NAMALWA (cell line): ENCODE measurements at regions not wholly inside any gene's neighbourhood (a gene's known extent, or its start where the extent isn't known, plus 50 kb on each side); places are given as distances from the start of the nearest gene placed in this dataset.

ENCODE experiments used
- DNase-seq: peaks from one replicate; pipeline ENCODE4 v3.0.0-alpha.2; 2015; ENCODE audit warnings: low spot score

- DNase-seq: no peak
Measured at GRCh38 chr4:38313175-38313574, 350.8 kb upstream of the KLF3 start.

- DNase-seq: no peak
Measured at GRCh38 chr4:38313999-38314561, 349.9 kb upstream of the KLF3 start.

- no peak for DNase-seq
Measured at GRCh38 chr4:38314663-38315062, 349.3 kb upstream of the KLF3 start.

- no peak for DNase-seq
Measured at GRCh38 chr4:38315286-38315685, 348.7 kb upstream of the KLF3 start.

- DNase-seq: no peak
Measured at GRCh38 chr4:38316045-38316444, 348.0 kb upstream of the KLF3 start.

- no peak for DNase-seq
Measured at GRCh38 chr4:38317041-38317674, 346.8 kb upstream of the KLF3 start.

- DNase-seq: peak; percentile 80
Measured at GRCh38 chr4:38318737-38319455, 345.1 kb upstream of the KLF3 start.

- DNase-seq: peak; percentile 92
Measured at GRCh38 chr4:38319456-38320342, 344.3 kb upstream of the KLF3 start.

- DNase-seq: no peak
Measured at GRCh38 chr4:38320343-38320695, 343.7 kb upstream of the KLF3 start.

- no peak for DNase-seq
Measured at GRCh38 chr4:38320833-38321232, 343.2 kb upstream of the KLF3 start.

- DNase-seq: no peak
Measured at GRCh38 chr4:38322714-38323113, 341.3 kb upstream of the KLF3 start.

GRCh38 chr4:38323141-38323641, 340.8 kb upstream of the KLF3 start:
- peak; percentile 52 for DNase-seq

- no peak for DNase-seq
Measured at GRCh38 chr4:38324861-38325628, 339.0 kb upstream of the KLF3 start.

- DNase-seq: no peak
Measured at GRCh38 chr4:38325629-38325913, 338.4 kb upstream of the KLF3 start.

GRCh38 chr4:38326499-38326898, 337.5 kb upstream of the KLF3 start:
- DNase-seq: no peak

GRCh38 chr4:38327174-38327573, 336.8 kb upstream of the KLF3 start:
- no peak for DNase-seq

- DNase-seq: no peak
Measured at GRCh38 chr4:38328989-38329729, 334.8 kb upstream of the KLF3 start.

GRCh38 chr4:38330321-38330720, 333.7 kb upstream of the KLF3 start:
- no peak for DNase-seq

- no peak for DNase-seq
Measured at GRCh38 chr4:38330936-38331335, 333.1 kb upstream of the KLF3 start.

- no peak for DNase-seq
Measured at GRCh38 chr4:38332699-38333098, 331.3 kb upstream of the KLF3 start.

GRCh38 chr4:38333219-38333618, 330.8 kb upstream of the KLF3 start:
- DNase-seq: no peak
